HepG2 (cell line): ENCODE measurements at regions not wholly inside any gene's neighbourhood (a gene's known extent, or its start where the extent isn't known, plus 50 kb on each side); places are given as distances from the start of the nearest gene placed in this dataset.

Experiments used
- ATAC-seq: fragments of 200-7000 bp; cut with Tn5 transposase; 3 replicates; pipeline ENCODE4 v1.9.1; 2020; ENCODE audit warnings: mild to moderate bottlenecking, moderate library complexity
- BruUV-seq: library from RNA; stranded (reverse); fragments of 400-500 nt; replicated peaks from 2 replicates; lab custom pipeline; 2021; lab: Mats Ljungman, UMichigan
- CTCF ChIA-PET: fragments of 300-600 bp; formaldehyde crosslinking; extraction: SDS; loops from one replicate; lab custom pipeline; 2021; ENCODE audit warnings: low total read pairs, inconsistent platforms, low intra/inter-chr PET ratio; lab: Yijun Ruan, JAX
- POLR2A ChIA-PET: fragments of 350-600 bp; sonication (Branson Sonifier 250); formaldehyde crosslinking; loops from one replicate; lab custom pipeline; 2020; ENCODE audit warnings: antibody characterized with exemption, inconsistent platforms; lab: Yijun Ruan, JAX
- DNase-seq: peaks from one replicate; pipeline ENCODE4 v3.0.0-alpha.2; 2015; ENCODE audit warnings: low spot score
- FAIRE-seq: peaks from 3 replicates; lab custom pipeline; 2011; peaks lifted over from hg19 to GRCh38; lab: Jason Lieb, UNC
- H2AFZ ChIP-seq: one replicate; pipeline ENCODE4 v1.6.1; 2011; ENCODE audit warnings: low read length, inconsistent platforms
- H3K27ac ChIP-seq: fragments of 300-600 bp; 3 replicates; pipeline ENCODE4 v1.8.0; 2011; ENCODE audit warnings: mixed run types, mild to moderate bottlenecking, mixed read lengths, low read length, inconsistent platforms; ENCODE audit not compliant: insufficient read depth; ENCODE audit errors: extremely low read length
- H3K27me3 ChIP-seq, 2 experiments: fragments of 200-600 bp in 1 of 2; 2 replicates in 1 of 2; 3 replicates in 1 of 2; pipeline versions ENCODE4 v1.6.0 to v1.8.0; 2011; ENCODE audit warnings: low read length in 2 of 2, mild to moderate bottlenecking in 2 of 2, moderate library complexity in 2 of 2, inconsistent platforms in 1 of 2; ENCODE audit not compliant: insufficient read depth in 2 of 2, control insufficient read depth in 1 of 2
- H3K36me3 ChIP-seq, 2 experiments: fragments of 200-600 bp in 1 of 2; replicated peaks in 1 of 2; 2 replicates in 1 of 2; 3 replicates in 1 of 2; pipeline versions ENCODE4 v1.5.1 to v1.8.0; 2011; ENCODE audit warnings: low read length in 2 of 2, inconsistent platforms in 1 of 2; ENCODE audit not compliant: insufficient read depth in 2 of 2, control insufficient read depth in 1 of 2
- H3K4me1 ChIP-seq: 2 replicates; pipeline ENCODE4 v1.5.1; 2012; ENCODE audit warnings: low read length, inconsistent platforms; ENCODE audit not compliant: insufficient read depth
- H3K4me2 ChIP-seq: 2 replicates; pipeline ENCODE4 v1.6.0; 2011; ENCODE audit warnings: low read depth, low read length, inconsistent platforms
- H3K4me3 ChIP-seq, 3 experiments: fragments of 200-600 bp in 1 of 3; sonication (generic), shearing (Covaris generic) in 1 of 3; replicated peaks in 1 of 3; 2 replicates each; pipeline ENCODE4 v1.5.1; 2011 to 2016; ENCODE audit warnings: low read length in 3 of 3, inconsistent platforms in 2 of 3, low read depth in 2 of 3, mild to moderate bottlenecking in 2 of 3, control low read depth in 1 of 3, mixed read lengths in 1 of 3; ENCODE audit not compliant: insufficient read depth in 1 of 3
- H3K79me2 ChIP-seq: one replicate; pipeline ENCODE4 v1.6.1; 2011; ENCODE audit warnings: low read length, inconsistent platforms; ENCODE audit not compliant: insufficient read depth
- H3K9ac ChIP-seq: 2 replicates; pipeline ENCODE4 v1.6.0; 2011; ENCODE audit warnings: mild to moderate bottlenecking, low read depth, low read length, inconsistent platforms; ENCODE audit not compliant: insufficient read depth
- H3K9me3 ChIP-seq: 2 replicates; pipeline ENCODE4 v1.5.1; 2012; ENCODE audit warnings: mild to moderate bottlenecking, low read length
- H4K20me1 ChIP-seq: 2 replicates; pipeline ENCODE4 v1.6.0; 2011; ENCODE audit warnings: inconsistent platforms, mild to moderate bottlenecking, low read length, moderate library complexity; ENCODE audit not compliant: insufficient read depth
- ATF4 ChIP-seq, 2 experiments: fragments of 450-650 bp in 1 of 2; sonication (generic) in 1 of 2; formaldehyde crosslinking; IDR thresholded peaks; 2 replicates each; pipeline versions ENCODE4 v1.5.0 to v1.8.0; 2020 to 2022; ENCODE audit warnings: mild to moderate bottlenecking in 1 of 2, missing genetic modification reagents in 1 of 2
- EED ChIP-seq: sonication (generic); formaldehyde crosslinking; IDR thresholded peaks from 2 replicates; pipeline ENCODE4 v1.5.0; 2020; ENCODE audit warnings: mild to moderate bottlenecking, missing genetic modification reagents
- PAWR ChIP-seq: sonication (generic); formaldehyde crosslinking; IDR thresholded peaks from 2 replicates; pipeline ENCODE4 v1.4.0; 2020; ENCODE audit warnings: missing genetic modification reagents, mild to moderate bottlenecking, borderline replicate concordance
- PRDM15 ChIP-seq: sonication (generic); formaldehyde crosslinking; IDR thresholded peaks from 2 replicates; pipeline ENCODE4 v1.4.0; 2020; ENCODE audit warnings: missing genetic modification reagents
- TBL1XR1 ChIP-seq: fragments of 150-350 bp; IDR thresholded peaks from 2 replicates; pipeline ENCODE4 v1.6.1; 2014; ENCODE audit warnings: borderline replicate concordance, low read length; ENCODE audit not compliant: partially characterized antibody
- ZBTB43 ChIP-seq: sonication (generic); formaldehyde crosslinking; conservative IDR thresholded peaks from 2 replicates; pipeline ENCODE4 v1.4.0; 2020; ENCODE audit warnings: missing genetic modification reagents
- ZNF496 ChIP-seq: sonication (generic); formaldehyde crosslinking; IDR thresholded peaks from 2 replicates; pipeline ENCODE4 v1.8.1; 2023; ENCODE audit warnings: mild to moderate bottlenecking, moderate library complexity, missing genetic modification reagents; ENCODE audit not compliant: insufficient replicate concordance
- ZNF792 ChIP-seq: IDR thresholded peaks from 2 replicates; pipeline ENCODE4 v1.6.1; 2016
- ZNF839 ChIP-seq: sonication (generic); formaldehyde crosslinking; IDR thresholded peaks from 2 replicates; pipeline ENCODE4 v1.4.0; 2020; ENCODE audit warnings: missing genetic modification reagents, mild to moderate bottlenecking, borderline replicate concordance
- WGBS: methylation state at CpG from one replicate; pipeline ENCODE4 v1.1.6; 2017; ENCODE audit warnings: low lambda C conversion rate; 5-methylcytosine and 5-hydroxymethylcytosine counted together
- in situ Hi-C: cut with HindIII; loops from 2 replicates; pipeline ENCODE4 v1.10.0; 2017; ENCODE audit warnings: low pct_unique_long_range_greater_than_20kb; ENCODE audit not compliant: extremely low pct_ligation_motif_present
- intact Hi-C: fragments of 100-400 bp; cut with micrococcal nuclease; formaldehyde crosslinking; loops from one replicate; pipeline ENCODE4 v1.10.0; 2022; ENCODE audit not compliant: unreplicated experiment
- TF ChIP-seq, protein P1 (sequence below): sonication (generic); formaldehyde crosslinking; IDR thresholded peaks from 2 replicates; pipeline ENCODE4 v1.8.0; 2022; ENCODE audit warnings: missing genetic modification reagents, low read depth, mild to moderate bottlenecking, borderline replicate concordance
- TF ChIP-seq, protein P2 (sequence below): sonication (generic); formaldehyde crosslinking; IDR thresholded peaks from 2 replicates; pipeline ENCODE4 v1.4.0; 2020; ENCODE audit warnings: missing genetic modification reagents

DNA sequence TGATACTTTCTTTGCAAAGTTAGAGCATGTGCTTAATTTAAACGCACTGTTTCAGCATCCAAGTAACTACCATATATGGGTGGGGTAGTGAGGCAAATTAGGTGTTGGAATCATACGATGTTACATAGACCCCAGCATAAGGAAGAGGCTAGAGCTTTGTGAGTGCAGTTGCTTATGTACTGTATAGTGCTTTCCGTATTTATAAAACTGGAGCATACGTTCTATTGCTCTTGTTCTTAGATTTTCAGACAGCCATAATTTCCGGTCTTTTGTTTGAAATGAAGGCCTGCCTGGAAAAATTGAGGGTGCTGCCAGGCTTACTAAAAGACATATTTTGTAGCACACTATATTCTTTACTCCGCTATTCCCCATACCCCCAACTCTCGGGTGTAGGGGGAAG is 335.7 kb downstream of the FOXG1 start:
- Histone ChIP-seq H3K79me2 (no peaks in the 10 kb centered on the region), H3K9me3 (peaks cover 64% of the 10 kb centered on the region), H3K36me3 (no peaks in the 10 kb centered on the region), H3K4me2 (no peak overlapping the region), H3K9ac (no peak overlapping the region), H3K27me3 (no peaks in the 10 kb centered on the region), H4K20me1 (no peaks in the 10 kb centered on the region), H3K4me1 (no peaks in the 10 kb centered on the region)
- FAIRE-seq (no peak), DNase-seq (no peak), ATAC-seq (no peak)
- intact Hi-C loops: no loop called here
- TF ChIP-seq PAWR (CRISPR knock-in tag): no peak
- TF ChIP-seq ATF4 (CRISPR knock-in tag; IDR thresholded peaks at IDR 0.05): no peak
- TF ChIP-seq ZNF792: no peak
- TF ChIP-seq PRDM15 (CRISPR knock-in tag): no peak
- no peak for TF ChIP-seq ZNF839
- TF ChIP-seq EED: no peak
- TF ChIP-seq ZBTB43 (CRISPR knock-in tag): no peak
- TF ChIP-seq, protein P1, sequence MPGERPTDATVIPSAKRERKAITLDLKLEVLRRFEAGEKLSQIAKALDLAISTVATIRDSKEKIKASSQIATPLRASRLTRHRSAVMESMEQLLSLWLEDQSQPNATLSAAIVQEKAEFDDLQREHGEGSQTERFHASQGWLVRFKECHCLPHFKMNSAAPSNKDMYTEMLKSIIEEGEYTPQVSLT (CRISPR knock-in tag): no peak
- TF ChIP-seq, protein P2, sequence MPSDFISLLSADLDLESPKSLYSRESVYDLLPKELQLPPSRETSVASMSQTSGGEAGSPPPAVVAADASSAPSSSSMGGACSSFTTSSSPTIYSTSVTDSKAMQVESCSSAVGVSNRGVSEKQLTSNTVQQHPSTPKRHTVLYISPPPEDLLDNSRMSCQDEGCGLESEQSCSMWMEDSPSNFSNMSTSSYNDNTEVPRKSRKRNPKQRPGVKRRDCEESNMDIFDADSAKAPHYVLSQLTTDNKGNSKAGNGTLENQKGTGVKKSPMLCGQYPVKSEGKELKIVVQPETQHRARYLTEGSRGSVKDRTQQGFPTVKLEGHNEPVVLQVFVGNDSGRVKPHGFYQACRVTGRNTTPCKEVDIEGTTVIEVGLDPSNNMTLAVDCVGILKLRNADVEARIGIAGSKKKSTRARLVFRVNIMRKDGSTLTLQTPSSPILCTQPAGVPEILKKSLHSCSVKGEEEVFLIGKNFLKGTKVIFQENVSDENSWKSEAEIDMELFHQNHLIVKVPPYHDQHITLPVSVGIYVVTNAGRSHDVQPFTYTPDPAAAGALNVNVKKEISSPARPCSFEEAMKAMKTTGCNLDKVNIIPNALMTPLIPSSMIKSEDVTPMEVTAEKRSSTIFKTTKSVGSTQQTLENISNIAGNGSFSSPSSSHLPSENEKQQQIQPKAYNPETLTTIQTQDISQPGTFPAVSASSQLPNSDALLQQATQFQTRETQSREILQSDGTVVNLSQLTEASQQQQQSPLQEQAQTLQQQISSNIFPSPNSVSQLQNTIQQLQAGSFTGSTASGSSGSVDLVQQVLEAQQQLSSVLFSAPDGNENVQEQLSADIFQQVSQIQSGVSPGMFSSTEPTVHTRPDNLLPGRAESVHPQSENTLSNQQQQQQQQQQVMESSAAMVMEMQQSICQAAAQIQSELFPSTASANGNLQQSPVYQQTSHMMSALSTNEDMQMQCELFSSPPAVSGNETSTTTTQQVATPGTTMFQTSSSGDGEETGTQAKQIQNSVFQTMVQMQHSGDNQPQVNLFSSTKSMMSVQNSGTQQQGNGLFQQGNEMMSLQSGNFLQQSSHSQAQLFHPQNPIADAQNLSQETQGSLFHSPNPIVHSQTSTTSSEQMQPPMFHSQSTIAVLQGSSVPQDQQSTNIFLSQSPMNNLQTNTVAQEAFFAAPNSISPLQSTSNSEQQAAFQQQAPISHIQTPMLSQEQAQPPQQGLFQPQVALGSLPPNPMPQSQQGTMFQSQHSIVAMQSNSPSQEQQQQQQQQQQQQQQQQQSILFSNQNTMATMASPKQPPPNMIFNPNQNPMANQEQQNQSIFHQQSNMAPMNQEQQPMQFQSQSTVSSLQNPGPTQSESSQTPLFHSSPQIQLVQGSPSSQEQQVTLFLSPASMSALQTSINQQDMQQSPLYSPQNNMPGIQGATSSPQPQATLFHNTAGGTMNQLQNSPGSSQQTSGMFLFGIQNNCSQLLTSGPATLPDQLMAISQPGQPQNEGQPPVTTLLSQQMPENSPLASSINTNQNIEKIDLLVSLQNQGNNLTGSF: no peak
- no peak for TF ChIP-seq ZNF496 (CRISPR knock-in tag)
- TF ChIP-seq TBL1XR1: no peak
- TF ChIP-seq, all 625 proteins: peak for 0
- H3K4me3 ChIP-seq: no peak overlapping the region
- H3K27ac ChIP-seq: no peak overlapping the region
- BruUV-seq: no TSS peak
- WGBS: 26% methylated on average over 7 of the region's 7 CpGs
- no peak overlapping the region for H2AFZ ChIP-seq
- in situ Hi-C loops: no loop called here
- ChIA-PET CTCF (no interaction called here), POLR2A (no interaction called here)
